H1 (cell line): ENCODE measurements at regions not wholly inside any gene's neighbourhood (a gene's known extent, or its start where the extent isn't known, plus 50 kb on each side); places are given as distances from the start of the nearest gene placed in this dataset.

Source experiments
- EZH2 ChIP-seq: fragments of 200-600 bp; sonication (generic); IDR thresholded peaks from 2 replicates; pipeline ENCODE4 v1.7.1; 2012; ENCODE audit warnings: low read depth, mild to moderate bottlenecking, moderate library complexity, low read length, inconsistent platforms; ENCODE audit not compliant: severe bottlenecking
- USF2 ChIP-seq: IDR thresholded peaks from 2 replicates; pipeline ENCODE4 v1.6.1; 2011; ENCODE audit warnings: low read length, improper control_type of control experiment

GRCh38 chr3:80526153-80526552 lies 758.4 kb upstream of the ROBO1 start:
- TF ChIP-seq USF2 (no peak), EZH2 (no peak)
